ENCODE measurements at regions not wholly inside any gene's neighbourhood (a gene's known extent, or its start where the extent isn't known, plus 50 kb on each side); places are given as distances from the start of the nearest gene placed in this dataset.

DNA sequence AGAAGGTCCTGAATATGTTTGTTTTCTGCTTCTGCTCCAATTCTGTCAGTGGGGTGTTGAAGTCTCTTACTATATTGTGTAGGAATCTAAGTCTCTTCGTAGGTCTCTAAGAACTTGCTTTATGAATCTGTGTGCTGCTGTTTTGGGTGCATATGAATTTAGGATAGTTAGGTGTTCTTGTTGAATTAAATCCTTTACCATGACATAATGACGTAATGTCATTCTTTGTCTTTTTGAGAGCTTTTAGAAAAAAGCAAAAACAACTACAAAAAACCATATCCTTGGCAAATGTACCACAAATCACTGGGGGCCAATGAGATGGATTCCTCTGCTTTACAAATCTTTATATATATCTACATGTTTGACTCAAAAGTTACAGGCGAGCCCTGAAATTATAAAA lies 576.1 kb downstream of the CDH18 start:
- DNase-seq (ENCODE audit: low read depth in 4 of 4, low spot score in 1 of 4), result no peak

Data from stimulated activated CD4-positive, alpha-beta T cell treated with anti-CD3 and anti-CD28 coated beads, Interleukin-1b, Interleukin-23, amount 100 ng/mL, for 24 hours (primary cell).